ENCODE measurements at regions not wholly inside any gene's neighbourhood (a gene's known extent, or its start where the extent isn't known, plus 50 kb on each side); places are given as distances from the start of the nearest gene placed in this dataset.
"Not testable (repeated sequence)": the region's sequence is repeated elsewhere in the genome, so short reads cannot be mapped to it uniquely, and the experiment has no call there.

DNA sequence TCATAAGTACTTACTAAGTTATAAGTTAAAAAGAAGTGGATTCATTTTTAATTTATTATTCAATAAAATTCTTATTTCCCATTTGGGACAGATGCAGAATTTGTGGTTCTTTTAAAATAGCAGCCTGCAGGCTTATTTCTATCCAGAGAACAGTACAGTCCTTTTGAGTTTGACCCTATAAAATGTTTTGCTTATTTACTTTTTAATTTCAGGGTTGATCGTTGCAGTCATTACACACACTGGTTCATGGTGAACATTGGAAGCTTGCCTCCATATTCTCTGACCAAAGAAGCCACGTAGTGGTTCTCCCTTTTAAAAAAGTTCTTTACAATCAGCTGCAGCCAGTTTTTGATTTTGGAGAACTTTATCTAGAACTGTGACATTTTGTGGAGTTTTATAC is 122.9 kb upstream of the PDE7B start:
- no peak for DNase-seq

DNA sequence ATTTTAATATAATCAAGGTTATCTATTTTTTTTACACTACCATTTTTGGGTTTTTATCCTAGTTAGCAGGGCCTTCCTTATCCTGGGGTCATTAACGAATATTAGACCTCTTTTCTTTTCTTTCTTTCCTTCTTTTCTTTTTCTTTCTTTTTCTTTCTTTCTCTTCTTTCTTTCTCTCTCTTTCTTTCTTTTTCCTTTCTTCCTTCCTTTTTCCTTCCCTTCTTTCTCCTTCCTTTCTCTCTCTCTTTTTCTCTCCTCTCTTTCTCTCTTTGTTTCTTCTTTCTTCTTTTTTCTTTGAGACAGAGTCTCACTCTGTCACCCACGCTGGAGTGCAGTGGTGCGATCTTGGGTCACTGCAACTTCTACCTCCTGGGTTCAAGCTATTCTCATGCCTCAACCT is 120.4 kb upstream of the PDE7B start:
- no peak for DNase-seq

DNA sequence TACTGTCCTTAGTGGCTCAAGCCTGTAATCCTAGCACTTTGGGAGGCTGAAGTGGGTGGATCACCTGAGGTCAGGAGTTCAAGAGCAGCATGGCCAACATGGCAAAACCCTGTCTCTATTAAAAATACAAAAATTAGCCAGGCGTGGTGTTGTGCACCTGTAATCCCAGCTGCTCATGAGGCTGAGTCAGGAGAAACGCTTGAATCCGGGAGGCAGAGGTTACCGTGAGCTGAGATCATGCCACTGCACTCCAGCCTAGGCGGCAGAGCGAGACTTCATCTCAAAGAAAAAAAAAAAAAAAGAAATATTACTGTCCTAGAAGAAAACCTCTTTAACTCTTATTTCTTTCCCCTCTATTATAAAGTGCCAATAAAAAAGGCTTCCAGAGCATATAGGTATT is 115.2 kb upstream of the PDE7B start:
- not testable (repeated sequence) for DNase-seq

DNA sequence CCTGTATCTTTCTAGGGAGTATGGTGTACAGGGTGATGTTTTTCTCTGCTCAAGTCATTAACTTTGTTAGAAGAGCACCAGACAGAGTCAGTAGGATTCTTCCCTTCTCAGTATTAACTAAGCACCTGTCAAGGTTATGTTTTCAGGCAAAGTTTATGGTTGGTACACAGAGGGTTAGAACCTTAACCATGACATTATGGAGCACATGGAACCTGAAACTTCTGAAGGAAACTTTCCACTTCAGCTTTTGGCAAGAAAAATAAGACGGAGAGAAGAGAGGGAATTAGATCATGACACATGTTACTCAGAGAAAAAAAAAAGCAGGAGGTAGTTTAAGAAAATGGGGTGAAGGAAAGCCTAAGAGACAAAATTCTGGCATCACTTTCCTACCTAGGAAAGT is 112.9 kb upstream of the PDE7B start:
- DNase-seq = no peak

DNA sequence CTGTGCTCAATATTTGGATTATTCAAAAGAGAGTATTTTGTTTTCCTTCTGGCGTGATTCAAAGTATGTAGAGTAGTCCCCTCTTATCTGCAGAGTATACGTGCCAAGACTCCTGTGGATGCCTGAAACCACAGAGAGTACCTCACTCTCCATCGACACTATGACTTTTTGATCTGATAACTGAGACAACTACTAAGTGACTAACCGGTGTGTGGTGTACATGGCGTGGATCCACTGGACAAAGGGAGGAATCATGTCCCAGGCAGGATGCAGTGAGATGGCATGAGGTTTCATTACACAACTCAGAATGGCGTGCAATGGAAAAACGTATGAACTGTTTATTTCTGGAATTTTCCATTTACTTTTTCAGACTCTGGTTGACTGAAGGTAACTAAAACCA is 112.2 kb upstream of the PDE7B start:
- DNase-seq = no peak

DNA sequence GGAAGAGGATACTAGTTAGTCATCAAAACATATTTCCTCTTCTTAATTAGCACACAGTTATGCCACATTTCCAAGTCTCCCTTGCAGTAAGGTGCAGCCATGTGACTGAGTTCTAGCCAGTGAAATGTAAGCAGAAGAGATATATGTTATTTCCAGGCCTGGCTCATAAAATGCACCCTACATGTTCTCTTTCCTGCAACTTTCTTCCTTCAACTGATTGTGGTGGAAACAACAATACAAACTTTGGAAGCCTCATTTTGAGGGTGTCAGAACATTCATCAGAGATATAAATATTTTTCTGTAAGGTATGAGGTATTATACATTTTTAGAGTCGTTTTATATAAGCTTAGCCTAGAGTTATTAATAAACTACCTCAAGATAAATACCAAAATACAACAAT is 110.9 kb upstream of the PDE7B start:
- DNase-seq = no peak

DNA sequence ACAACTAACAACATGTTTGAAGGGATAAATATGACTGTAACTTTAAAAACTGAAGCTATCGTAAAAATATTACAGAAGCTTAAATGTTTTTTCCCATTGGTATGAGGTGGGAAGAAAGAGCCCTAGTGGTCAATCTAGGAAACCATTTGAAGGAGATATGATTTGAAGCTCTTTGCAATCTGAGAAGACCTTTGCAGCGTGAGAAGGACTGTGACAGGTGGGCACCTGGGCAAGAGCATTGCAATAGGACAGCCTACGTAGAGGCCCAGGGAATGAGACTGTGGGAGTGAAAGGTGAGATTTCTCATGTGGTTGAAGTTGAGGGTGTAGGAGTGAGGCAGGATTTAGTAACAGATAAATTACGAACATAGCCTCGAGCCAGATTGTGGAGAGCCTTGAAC is 108.0 kb upstream of the PDE7B start:
- DNase-seq = no peak

DNA sequence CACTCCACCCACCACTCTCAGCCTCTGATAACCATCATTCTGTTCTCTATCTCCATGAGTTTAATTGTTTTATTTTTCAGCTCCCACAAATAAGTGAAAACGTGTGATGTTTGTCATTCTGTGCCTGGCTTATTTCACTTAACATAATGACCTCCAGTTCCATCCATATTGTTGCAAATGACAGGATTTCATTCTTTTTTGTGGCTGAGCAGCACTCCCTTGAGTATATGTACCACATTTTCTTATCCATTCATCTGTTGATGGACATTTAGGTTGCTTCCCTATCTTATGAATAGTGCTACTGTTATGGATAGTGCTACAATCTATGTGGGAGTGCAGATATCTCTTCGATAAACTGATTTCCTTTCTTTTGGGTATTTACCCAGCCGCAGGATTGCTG is 103.3 kb upstream of the PDE7B start:
- DNase-seq = no peak

DNA sequence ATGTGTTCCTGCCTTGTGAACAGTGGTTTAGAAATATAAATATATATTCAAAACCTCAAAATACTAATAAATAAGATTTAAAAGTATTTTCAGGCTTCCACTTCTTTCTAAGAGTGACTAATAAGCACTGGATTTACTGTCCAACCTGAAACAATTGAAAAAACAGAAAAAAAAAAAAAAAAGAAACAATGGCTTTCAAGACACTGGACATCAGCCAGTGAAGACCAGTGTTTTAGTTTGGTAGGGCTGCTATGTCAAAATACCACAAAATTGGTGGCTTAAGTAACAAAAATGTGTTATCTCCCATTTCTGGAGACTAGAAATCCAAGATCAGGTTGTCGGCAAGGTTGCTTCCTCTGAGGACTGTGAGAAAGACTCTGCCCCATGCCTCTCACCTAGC is 101.4 kb upstream of the PDE7B start:
- DNase-seq = no peak

DNA sequence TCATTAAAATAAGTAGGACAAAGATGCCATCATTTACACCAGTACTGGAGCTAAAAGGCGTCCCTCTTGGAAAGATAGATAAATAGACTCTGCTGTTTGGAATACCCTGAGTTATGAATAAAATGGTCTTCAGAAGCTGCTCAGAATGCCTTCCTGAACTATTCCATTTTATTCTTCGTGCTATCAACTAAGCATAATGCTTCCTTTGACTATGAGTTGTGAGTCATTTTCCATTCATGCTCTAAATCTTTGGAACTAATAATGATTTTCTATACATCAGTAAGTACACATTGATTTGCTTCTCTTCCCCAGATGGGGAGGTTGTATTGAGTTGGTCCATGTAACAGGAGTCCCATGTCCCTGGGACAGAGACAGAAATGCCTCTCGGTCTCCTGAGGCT is 98.3 kb upstream of the PDE7B start:
- DNase-seq = no peak

DNA sequence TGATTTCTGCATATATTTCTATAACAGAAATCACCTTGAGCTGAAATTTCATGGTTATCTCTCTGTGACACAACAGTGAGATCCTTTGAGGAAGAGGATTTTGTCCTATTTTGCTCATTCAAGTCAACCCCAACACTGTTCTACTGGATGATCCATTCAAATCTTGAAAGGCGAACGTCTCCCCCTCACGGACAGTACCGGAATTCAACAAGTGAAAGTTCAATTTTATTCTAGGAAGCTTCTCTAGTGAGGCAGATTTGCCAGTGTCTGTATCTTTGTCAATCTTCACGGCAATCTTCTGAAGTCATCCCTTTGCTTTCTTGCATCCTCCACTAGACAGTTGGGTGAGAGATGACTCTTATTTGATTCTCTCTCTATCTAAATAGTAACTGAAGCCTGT is 91.7 kb upstream of the PDE7B start:
- no peak for DNase-seq

DNA sequence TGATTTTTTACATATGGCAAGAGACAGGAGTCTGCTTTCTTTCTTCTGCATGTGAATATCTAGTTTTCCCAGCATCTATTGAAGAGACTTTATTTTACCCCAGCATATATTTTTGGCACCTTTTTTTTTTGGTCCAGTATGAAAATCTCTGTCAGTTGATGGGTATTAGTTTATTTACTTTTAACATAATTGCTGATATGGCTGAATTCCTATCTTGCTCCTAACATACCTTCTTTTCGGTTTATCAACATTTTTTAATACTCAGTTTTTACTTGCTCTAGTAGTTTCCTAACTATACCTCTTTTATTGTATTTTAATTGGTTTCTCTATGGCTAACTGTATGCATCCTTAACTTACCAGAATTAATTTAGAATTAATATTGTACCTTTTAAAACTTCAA is 77.5 kb upstream of the PDE7B start:
- DNase-seq = no peak

DNA sequence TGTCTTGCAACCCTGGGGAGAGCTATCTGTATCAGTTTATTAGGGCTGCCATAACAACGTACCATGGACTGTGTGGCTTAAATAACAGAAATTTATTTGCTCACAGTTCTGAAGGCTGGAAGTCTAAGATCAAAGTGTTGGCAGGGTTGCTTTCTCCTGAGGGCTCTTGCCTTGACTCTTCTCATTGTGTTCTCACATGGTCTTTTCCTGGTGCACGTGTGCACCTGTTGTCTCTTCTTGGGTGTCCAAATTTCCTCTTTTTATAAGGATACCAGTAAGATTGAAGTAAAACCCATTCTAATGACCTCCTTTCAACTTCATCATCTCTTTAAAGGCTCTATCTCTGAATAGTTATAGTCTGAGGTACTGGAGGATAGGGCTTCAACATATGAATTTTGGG is 72.3 kb upstream of the PDE7B start:
- no peak for DNase-seq

DNA sequence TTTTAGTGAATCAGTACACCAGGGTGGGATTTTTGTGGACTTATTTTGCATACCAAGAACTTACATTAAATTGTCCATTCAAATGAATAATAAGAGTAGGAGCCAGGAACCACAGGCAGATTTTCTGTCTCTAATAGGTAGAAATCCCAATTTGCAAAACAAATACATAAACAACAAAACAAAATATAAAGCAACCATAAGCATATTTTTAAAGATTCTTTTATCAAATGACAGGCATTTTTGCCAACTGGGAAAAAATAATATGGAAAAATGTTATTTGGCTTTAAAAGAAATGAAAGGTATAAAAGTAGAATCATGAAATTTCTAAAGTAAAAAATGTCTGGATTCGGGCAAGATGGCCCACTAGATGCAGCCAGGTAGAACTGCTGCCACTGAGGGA is 71.2 kb upstream of the PDE7B start:
- DNase-seq = no peak

DNA sequence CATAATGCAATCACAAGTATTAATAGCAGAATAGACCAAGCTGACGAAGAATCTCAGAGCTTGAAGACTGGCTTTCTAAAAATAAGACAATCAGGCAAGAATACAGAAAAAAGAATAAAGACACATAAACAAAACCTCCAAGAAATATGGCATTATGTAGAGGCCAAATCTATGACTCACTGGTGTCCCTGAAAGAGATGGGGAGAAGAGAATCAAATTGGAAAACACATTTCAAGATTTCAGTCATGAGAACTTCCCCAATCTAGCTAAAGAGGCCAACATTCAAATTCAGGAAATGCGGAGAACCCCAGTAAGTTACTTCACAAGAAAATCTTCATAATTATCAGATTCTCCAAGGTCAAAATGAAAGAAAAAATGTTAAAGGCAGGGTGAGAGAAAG is 69.0 kb upstream of the PDE7B start:
- no peak for DNase-seq

DNA sequence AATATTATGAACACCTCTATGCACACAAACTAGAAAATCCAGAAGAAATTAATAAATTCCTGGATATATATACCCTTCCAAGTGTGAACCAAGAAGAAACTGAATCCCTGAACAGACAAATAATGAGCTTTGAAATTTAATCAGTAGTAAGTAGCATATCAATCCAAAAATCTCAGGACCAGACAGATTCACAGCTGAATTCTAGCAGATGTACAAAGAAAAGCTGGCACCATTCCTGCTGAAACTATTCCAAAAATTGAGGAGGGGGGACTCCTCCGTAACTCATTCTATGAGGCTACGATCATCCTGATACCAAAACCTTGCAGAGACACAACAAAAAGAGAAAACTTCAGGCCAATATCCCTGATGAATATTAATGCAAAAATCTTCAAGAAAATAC is 67.0 kb upstream of the PDE7B start:
- no peak for DNase-seq

DNA sequence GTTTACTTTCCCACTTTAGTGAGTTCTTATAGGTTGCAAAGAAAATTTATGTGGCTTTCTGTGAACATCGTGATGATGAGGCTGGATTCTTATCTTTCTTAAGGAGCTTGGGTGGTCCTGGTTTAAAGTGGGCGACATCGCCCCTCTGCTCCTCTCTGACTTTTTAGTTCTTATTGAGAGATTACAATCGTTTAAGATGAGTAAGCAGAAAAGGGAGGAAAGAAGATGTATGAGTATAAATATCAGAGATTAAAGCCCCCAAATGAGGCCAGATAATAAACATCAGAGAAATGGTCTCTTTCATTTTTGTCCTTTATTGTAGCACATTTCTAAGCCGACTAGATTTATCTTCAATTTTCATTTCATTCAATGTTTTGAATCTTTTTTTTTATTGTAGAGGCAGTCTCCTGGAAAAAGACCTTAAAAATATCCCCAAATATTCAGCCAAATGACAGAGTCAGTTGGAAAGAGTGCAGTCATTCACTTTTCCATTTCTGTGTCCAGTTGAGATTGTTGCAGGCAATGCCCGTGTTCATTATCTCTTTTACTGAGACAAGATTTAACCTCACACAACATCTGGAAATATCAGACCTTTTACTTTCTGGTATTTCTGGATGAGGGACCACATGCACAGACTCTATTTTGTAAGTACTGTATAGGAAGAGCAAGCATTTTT is 62.0 kb upstream of the PDE7B start:
- no peak for DNase-seq

DNA sequence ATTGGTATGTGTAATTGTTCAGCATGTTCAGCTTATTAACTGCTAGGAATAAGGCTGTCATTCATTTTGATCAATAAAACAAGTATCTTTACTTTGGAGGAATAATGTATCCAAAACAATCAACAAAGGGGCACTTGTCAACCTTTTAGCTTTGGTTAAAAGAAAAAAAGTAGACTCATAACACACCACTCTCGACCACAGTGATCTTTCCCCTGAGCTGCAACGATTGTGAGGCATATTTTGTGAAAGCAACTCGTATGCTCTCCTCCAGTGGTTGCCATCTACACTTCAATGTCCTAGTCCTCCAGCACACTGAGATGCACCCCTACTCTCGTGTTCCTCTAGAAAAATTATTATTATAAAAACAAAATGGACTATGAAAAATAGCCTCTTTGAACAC is 60.1 kb upstream of the PDE7B start:
- no peak for DNase-seq

DNA sequence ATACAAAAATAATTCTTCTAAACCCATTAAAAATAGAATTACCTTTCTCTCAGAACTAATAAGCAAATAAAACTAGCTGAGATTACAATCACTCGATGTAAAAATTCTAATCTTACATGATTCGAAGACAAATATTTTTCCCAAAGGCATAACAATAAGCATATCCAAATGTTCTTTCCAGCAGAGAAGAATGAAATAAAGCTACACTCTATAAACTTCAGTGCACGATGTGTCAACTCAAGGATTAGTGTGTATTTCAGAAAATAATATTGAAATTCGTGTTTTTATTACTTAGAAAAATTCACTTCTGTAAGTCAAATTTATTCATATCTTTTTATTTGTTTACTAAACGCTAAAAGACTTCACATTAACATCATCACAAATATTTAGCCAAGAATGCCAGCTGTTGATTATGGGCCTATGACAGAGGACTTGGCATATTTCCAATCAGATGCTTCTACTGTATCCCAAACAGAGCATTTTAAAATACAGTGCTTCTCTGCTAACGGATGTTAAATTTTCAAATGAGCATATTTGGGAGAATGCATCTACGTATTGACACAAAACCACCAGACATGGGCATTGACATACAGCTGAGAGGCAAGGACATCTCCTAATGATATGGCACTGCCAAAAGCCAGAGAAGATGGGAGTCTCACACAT is 54.7 kb upstream of the PDE7B start:
- DNase-seq = no peak

DNA sequence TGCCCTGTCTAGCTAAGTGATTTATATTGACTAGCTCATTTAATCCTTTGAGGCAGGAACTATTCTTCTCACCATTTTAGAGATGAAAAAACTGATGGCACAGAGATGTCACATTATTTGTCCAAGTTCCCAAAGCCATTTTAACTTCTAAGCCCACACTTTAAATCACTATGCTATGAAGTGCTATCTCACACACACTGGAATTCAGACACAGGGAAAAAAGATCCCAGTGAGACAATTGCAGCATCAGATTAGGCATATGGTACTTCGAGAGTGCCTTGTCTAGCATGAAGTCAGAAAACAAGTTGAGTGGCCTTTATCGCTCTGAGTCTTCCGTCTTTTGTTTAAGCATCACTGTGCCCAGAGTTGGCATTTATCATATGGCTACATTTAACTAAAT is 54.1 kb upstream of the PDE7B start:
- DNase-seq = no peak

DNA sequence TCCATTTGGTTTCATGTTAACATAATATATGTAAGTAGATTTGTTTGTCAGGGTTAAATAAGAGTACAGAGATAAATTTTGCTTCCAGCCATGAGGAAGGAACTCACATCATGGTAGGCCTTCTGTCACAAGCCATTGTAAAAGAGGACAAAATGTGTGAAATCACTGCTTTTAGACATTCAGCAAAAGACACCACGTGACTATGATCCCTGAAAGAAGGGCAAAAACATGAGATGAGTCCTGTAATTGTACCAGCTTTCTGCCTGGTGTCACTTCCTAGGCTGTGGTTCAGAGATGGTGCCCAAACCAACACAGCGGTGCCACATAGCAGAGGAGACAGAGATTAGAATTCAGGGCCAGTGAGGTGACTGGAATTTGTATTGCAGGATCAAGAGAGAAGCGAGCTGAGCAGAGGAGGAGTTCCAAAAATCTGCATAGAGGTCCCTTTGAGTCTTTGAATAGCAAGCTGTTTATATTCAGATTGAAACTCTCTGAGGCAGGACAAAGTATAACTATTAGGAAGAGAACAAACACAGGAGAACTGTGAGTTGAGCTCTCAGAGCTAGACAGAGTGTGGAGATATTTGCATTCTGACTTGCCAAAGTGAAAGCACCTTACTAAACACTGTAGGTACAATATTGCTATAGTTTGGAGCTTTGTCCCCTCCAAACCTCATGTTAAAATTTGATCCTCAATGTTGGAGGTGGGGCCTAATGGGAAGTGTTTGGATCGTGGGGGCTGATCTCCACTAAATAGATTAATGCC is 52.6 kb upstream of the PDE7B start:
- no peak for DNase-seq

Data from Kasumi-1 (cell line).